PC-9 (cell line): ENCODE measurements at regions not wholly inside any gene's neighbourhood (a gene's known extent, or its start where the extent isn't known, plus 50 kb on each side); places are given as distances from the start of the nearest gene placed in this dataset.

Experiments used
- BruUV-seq: library from RNA; stranded (reverse); fragments of 400-500 nt; replicated peaks from 2 replicates; lab custom pipeline; 2021; lab: Mats Ljungman, UMichigan
- CTCF ChIA-PET: fragments of 300-600 bp; sonication (Branson Sonifier 250); formaldehyde crosslinking; loops from one replicate; lab custom pipeline; 2022; ENCODE audit warnings: antibody characterized with exemption; lab: Charles Lee
- POLR2A ChIA-PET: fragments of 300-600 bp; sonication (Branson Sonifier 250); formaldehyde crosslinking; loops from one replicate; lab custom pipeline; 2022; ENCODE audit warnings: antibody characterized with exemption; ENCODE audit not compliant: unreplicated experiment; lab: Charles Lee
- DNase-seq, 2 experiments: peaks; one replicate each; pipeline versions ENCODE4 v3.0.0 to v3.0.0-alpha.2; 2015 to 2022; ENCODE audit warnings: mixed read lengths in 1 of 2
- H2AFZ ChIP-seq: fragments of 200-600 bp; sonication (generic); 2 replicates; pipeline ENCODE4 v1.8.1; 2017; ENCODE audit warnings: antibody characterized with exemption
- H3F3A ChIP-seq: fragments of 200-600 bp; sonication (generic); 2 replicates; pipeline ENCODE4 v1.8.1; 2017; ENCODE audit warnings: antibody characterized with exemption, mild to moderate bottlenecking, low read depth; ENCODE audit not compliant: insufficient read depth
- H3K27ac ChIP-seq: fragments of 200-600 bp; sonication (generic); 2 replicates; pipeline ENCODE4 v1.6.1; 2016; ENCODE audit warnings: mixed run types
- H3K27me3 ChIP-seq: fragments of 200-600 bp; sonication (generic); 2 replicates; pipeline ENCODE4 v1.6.1; 2016; ENCODE audit warnings: low read depth, mixed run types; ENCODE audit not compliant: insufficient read depth
- H3K36me3 ChIP-seq: fragments of 200-600 bp; sonication (generic); 2 replicates; pipeline ENCODE4 v1.6.1; 2016; ENCODE audit warnings: low read depth, mixed run types
- H3K4me1 ChIP-seq: fragments of 200-600 bp; sonication (generic); replicated peaks from 2 replicates; pipeline ENCODE4 v1.6.1; 2016; ENCODE audit warnings: mixed run types; ENCODE audit not compliant: insufficient read depth
- H3K4me2 ChIP-seq: fragments of 200-600 bp; sonication (generic); 2 replicates; pipeline ENCODE4 v1.6.1; 2017; ENCODE audit warnings: mixed run types
- H3K4me3 ChIP-seq: fragments of 200-600 bp; sonication (generic); 2 replicates; pipeline ENCODE4 v1.6.1; 2016; ENCODE audit warnings: mixed run types
- H3K79me2 ChIP-seq: fragments of 200-600 bp; sonication (generic); 2 replicates; pipeline ENCODE4 v1.6.1; 2017; ENCODE audit warnings: low read depth, mixed run types
- H3K9me2 ChIP-seq: fragments of 200-600 bp; sonication (generic); 2 replicates; pipeline ENCODE4 v1.8.1; 2017; ENCODE audit warnings: mild to moderate bottlenecking; ENCODE audit not compliant: insufficient read depth
- H3K9me3 ChIP-seq: fragments of 200-600 bp; sonication (generic); 2 replicates; pipeline ENCODE4 v1.8.1; 2016; ENCODE audit warnings: low read depth; ENCODE audit not compliant: insufficient read depth
- H4K20me1 ChIP-seq: fragments of 200-600 bp; sonication (generic); 2 replicates; pipeline ENCODE4 v1.8.1; 2017; ENCODE audit not compliant: insufficient read depth
- EZH2 ChIP-seq: fragments of 200-600 bp; sonication (generic); IDR thresholded peaks from 2 replicates; pipeline ENCODE4 v1.8.0; 2017; ENCODE audit warnings: antibody characterized with exemption, low read depth
- intact Hi-C: fragments of 100-400 bp; cut with micrococcal nuclease; formaldehyde crosslinking; loops from one replicate; pipeline ENCODE4 v1.10.0; 2022; ENCODE audit not compliant: unreplicated experiment
- TF ChIP-seq, protein P1 (sequence below): fragments of 200-600 bp; sonication (generic); conservative IDR thresholded peaks from 2 replicates; pipeline ENCODE4 v1.6.1; 2017; ENCODE audit warnings: mixed run types, antibody characterized with exemption, mild to moderate bottlenecking, moderate library complexity

GRCh38 chr10:89861199-89861573, 159.8 kb downstream of the KIF20B start:
- H3K4me3 ChIP-seq = no peak overlapping the region
- peak overlapping the region; percentile 57; the same call in 1 of the 2 replicates for H3K27ac ChIP-seq

GRCh38 chr10:89861584-89862301, 160.4 kb downstream of the KIF20B start:
- intact Hi-C loops = no loop called here
- BruUV-seq = no TSS peak
- H3K9me2 ChIP-seq = no peaks in the 10 kb centered on the region
- peak overlapping the region; percentile 46; the same call in 1 of the 2 replicates for H3K4me2 ChIP-seq
- H2AFZ ChIP-seq = no peak overlapping the region
- H3K4me1 ChIP-seq = peaks cover 8% of the 10 kb centered on the region; the same call in 1 of the 2 replicates
- H4K20me1 ChIP-seq = no peaks in the 10 kb centered on the region
- H3K4me3 ChIP-seq = no peak overlapping the region
- ChIA-PET CTCF (interaction anchor here (0.7 kb wide), 1 partner anchor 16 kb away, joined by 3 read pairs; no protein-coding TSS in a partner anchor), POLR2A (no interaction called here)
- H3K27me3 ChIP-seq = no peaks in the 10 kb centered on the region
- DNase-seq = peak in 1 of 2 experiments; percentile 42
- H3K9me3 ChIP-seq = no peaks in the 10 kb centered on the region
- H3K36me3 ChIP-seq = no peaks in the 10 kb centered on the region
- no peak for TF ChIP-seq EZH2
- TF ChIP-seq, protein P1, sequence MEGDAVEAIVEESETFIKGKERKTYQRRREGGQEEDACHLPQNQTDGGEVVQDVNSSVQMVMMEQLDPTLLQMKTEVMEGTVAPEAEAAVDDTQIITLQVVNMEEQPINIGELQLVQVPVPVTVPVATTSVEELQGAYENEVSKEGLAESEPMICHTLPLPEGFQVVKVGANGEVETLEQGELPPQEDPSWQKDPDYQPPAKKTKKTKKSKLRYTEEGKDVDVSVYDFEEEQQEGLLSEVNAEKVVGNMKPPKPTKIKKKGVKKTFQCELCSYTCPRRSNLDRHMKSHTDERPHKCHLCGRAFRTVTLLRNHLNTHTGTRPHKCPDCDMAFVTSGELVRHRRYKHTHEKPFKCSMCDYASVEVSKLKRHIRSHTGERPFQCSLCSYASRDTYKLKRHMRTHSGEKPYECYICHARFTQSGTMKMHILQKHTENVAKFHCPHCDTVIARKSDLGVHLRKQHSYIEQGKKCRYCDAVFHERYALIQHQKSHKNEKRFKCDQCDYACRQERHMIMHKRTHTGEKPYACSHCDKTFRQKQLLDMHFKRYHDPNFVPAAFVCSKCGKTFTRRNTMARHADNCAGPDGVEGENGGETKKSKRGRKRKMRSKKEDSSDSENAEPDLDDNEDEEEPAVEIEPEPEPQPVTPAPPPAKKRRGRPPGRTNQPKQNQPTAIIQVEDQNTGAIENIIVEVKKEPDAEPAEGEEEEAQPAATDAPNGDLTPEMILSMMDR = no peak
- no peaks in the 10 kb centered on the region for H3K79me2 ChIP-seq
- H3K27ac ChIP-seq = peak overlapping the region; percentile 57
- peaks cover 5% of the 10 kb centered on the region; the same call in 1 of the 2 replicates for H3F3A ChIP-seq

More at GRCh38 chr10:89861199-89861573, 159.8 kb downstream of the KIF20B start:
- no peaks in the 10 kb centered on the region for H3K36me3 ChIP-seq
- ChIA-PET CTCF (no interaction called here), POLR2A (no interaction called here)
- H3K79me2 ChIP-seq = no peaks in the 10 kb centered on the region
- H3F3A ChIP-seq = peaks cover 5% of the 10 kb centered on the region; the same call in 1 of the 2 replicates
- no peak for DNase-seq
- H3K4me2 ChIP-seq = no peak overlapping the region
- no peaks in the 10 kb centered on the region for H3K27me3 ChIP-seq
- no TSS peak for BruUV-seq
- H2AFZ ChIP-seq = no peak overlapping the region
- H3K4me1 ChIP-seq = peaks cover 8% of the 10 kb centered on the region; the same call in 1 of the 2 replicates
- H3K9me2 ChIP-seq = no peaks in the 10 kb centered on the region
- intact Hi-C loops = no loop called here
- no peak for TF ChIP-seq EZH2
- TF ChIP-seq, protein P1 = no peak
- H3K9me3 ChIP-seq = no peaks in the 10 kb centered on the region
- no peaks in the 10 kb centered on the region for H4K20me1 ChIP-seq

DNA sequence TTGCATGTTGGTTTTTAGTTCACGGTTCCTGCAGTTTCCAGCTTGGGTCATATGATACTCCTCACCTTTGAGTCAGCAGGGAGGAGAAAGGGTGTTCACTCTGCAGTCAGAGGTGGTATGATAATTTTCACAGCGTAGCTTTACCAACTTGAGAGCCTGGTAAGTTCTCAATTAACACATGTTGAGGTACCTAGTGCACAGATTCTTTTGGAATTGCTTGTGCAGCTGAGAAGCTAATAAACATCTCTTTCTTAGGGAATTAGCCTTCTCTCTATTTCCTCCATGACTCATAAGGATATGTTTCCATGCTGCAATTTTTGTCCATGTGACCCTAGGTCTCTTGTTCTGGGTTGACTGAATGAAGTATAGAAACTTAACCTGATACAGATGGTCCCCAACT, 166.6 kb downstream of the KIF20B start:
- H3K36me3 ChIP-seq = no peaks in the 10 kb centered on the region
- no peaks in the 10 kb centered on the region for H3K9me3 ChIP-seq
- no peaks in the 10 kb centered on the region for H3F3A ChIP-seq
- no peaks in the 10 kb centered on the region for H3K9me2 ChIP-seq
- TF ChIP-seq EZH2 = no peak
- H3K4me3 ChIP-seq = no peak overlapping the region
- intact Hi-C loops = no loop called here
- ChIA-PET POLR2A (interaction anchor here (0.6 kb wide), 1 partner anchor 551 kb away, joined by 3 read pairs; no protein-coding TSS in a partner anchor), CTCF (interaction anchor here (0.6 kb wide), 1 partner anchor 330 kb away, joined by 4 read pairs; no protein-coding TSS in a partner anchor)
- no peak overlapping the region for H2AFZ ChIP-seq
- no peak overlapping the region for H3K4me2 ChIP-seq
- H3K79me2 ChIP-seq = no peaks in the 10 kb centered on the region
- H3K27me3 ChIP-seq = no peaks in the 10 kb centered on the region
- H3K27ac ChIP-seq = 0 out of 2 replicates have a peak overlapping the region, but pooled peaks have one; percentile 26
- peak in 1 of 2 experiments; percentile 43 for DNase-seq
- H4K20me1 ChIP-seq = no peaks in the 10 kb centered on the region
- no TSS peak for BruUV-seq
- peaks cover 11% of the 10 kb centered on the region; the same call in 1 of the 2 replicates for H3K4me1 ChIP-seq
